Gastrocnemius medialis (tissue), 4 donors: ENCODE measurements at regions not wholly inside any gene's neighbourhood (a gene's known extent, or its start where the extent isn't known, plus 50 kb on each side); places are given as distances from the start of the nearest gene placed in this dataset.

Source experiments
- ATAC-seq, 2 donors: fragments of 150-250 bp; one replicate each; pipeline ENCODE4 v1.9.1; 2016
- DNase-seq, 2 donors: peaks; one replicate each; pipeline ENCODE4 v3.0.0-alpha.2; 2019
- H3K27ac ChIP-seq, 4 donors: fragments of 200-600 bp; sonication (generic); 1 replicate in 1 of 4; 2 replicates in 3 of 4; pipeline ENCODE4 v1.5.1; 2016 to 2018; ENCODE audit warnings: mild to moderate bottlenecking in 2 of 4, moderate library complexity in 1 of 4
- H3K27me3 ChIP-seq, 3 donors: fragments of 200-600 bp; sonication (generic) in 2 of 3; 1 replicate in 1 of 3; 2 replicates in 2 of 3; pipeline versions ENCODE4 v1.5.1 to v1.6.0; 2016 to 2019; ENCODE audit warnings: mild to moderate bottlenecking in 1 of 3, moderate library complexity in 1 of 3
- H3K36me3 ChIP-seq, 2 donors: fragments of 200-600 bp; sonication (generic) in 1 of 2; one replicate each; pipeline ENCODE4 v1.5.1; 2017 to 2018
- H3K4me1 ChIP-seq, 2 donors: fragments of 200-600 bp; sonication (generic) in 1 of 2; one replicate each; pipeline ENCODE4 v1.5.1; 2016 to 2017; ENCODE audit warnings: mild to moderate bottlenecking in 2 of 2
- H3K4me3 ChIP-seq, 4 donors: fragments of 200-600 bp; sonication (generic) in 3 of 4; 1 replicate in 1 of 4; 2 replicates in 3 of 4; pipeline ENCODE4 v1.5.1; 2016 to 2019; ENCODE audit warnings: mild to moderate bottlenecking in 2 of 4
- H3K9me3 ChIP-seq, 3 donors: fragments of 200-600 bp; sonication (generic) in 2 of 3; 1 replicate in 1 of 3; 2 replicates in 2 of 3; pipeline ENCODE4 v1.5.1; 2016 to 2019
- POLR2A ChIP-seq, 2 donors: fragments of 450-650 bp; IDR thresholded peaks; one replicate each; pipeline ENCODE4 v1.6.1; 2017; ENCODE audit warnings: antibody characterized with exemption in 2 of 2, mild to moderate bottlenecking in 2 of 2, moderate library complexity in 2 of 2
- in situ Hi-C, 4 donors: fragments of 200-750 bp; cut with MboI; loops; one replicate each; pipeline versions ENCODE4 v1.15.0 to v1.8.0; 2017; ENCODE audit warnings: low sequenced_read_pairs in 4 of 4
- intact Hi-C: fragments of 100-400 bp; cut with DNase I; formaldehyde crosslinking; loops from one replicate; pipeline ENCODE4 v1.15.1; 2023; ENCODE audit warnings: low total_unique reads
- TF ChIP-seq, protein P1 (sequence below), 5 experiments: fragments of 450-650 bp in 3 of 5; fragments of 200-600 bp in 2 of 5; sonication (generic) in 2 of 5; IDR thresholded peaks in 4 of 5; conservative IDR thresholded peaks in 1 of 5; 1 replicate in 4 of 5; 2 replicates in 1 of 5; pipeline ENCODE4 v1.5.1; 2016 to 2019; ENCODE audit warnings: antibody characterized with exemption in 5 of 5, mild to moderate bottlenecking in 3 of 5, moderate library complexity in 3 of 5

DNA sequence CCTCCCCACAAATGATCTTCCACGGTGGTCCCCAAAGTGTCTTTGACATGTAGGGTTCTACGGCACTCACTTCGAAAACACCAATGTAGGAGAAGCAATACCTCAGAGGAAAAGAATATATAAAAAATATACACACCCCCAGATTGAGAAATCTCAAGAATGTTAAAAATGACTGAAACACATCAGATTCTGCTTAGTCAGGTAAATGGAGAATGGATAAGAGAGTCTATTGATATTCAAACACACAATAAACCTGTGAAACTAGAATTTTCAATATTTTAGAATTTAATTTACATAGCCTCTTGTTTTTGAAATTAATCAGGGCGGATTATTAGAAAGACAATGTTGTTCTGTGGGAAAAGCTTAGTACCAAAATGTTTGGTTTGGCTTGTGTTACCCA lies 712.4 kb downstream of the GATA3 start:
- no peak for ATAC-seq
- Histone ChIP-seq H3K27ac (no peak overlapping the region), H3K9me3 (no peaks in the 10 kb centered on the region), H3K4me1 (no peaks in the 10 kb centered on the region), H3K4me3 (no peak overlapping the region), H3K36me3 (no peaks in the 10 kb centered on the region), H3K27me3 (no peaks in the 10 kb centered on the region)
- intact Hi-C loops (no loop called here), in situ Hi-C loops (no loop called here)
- no peak for DNase-seq
- TF ChIP-seq, protein P1, sequence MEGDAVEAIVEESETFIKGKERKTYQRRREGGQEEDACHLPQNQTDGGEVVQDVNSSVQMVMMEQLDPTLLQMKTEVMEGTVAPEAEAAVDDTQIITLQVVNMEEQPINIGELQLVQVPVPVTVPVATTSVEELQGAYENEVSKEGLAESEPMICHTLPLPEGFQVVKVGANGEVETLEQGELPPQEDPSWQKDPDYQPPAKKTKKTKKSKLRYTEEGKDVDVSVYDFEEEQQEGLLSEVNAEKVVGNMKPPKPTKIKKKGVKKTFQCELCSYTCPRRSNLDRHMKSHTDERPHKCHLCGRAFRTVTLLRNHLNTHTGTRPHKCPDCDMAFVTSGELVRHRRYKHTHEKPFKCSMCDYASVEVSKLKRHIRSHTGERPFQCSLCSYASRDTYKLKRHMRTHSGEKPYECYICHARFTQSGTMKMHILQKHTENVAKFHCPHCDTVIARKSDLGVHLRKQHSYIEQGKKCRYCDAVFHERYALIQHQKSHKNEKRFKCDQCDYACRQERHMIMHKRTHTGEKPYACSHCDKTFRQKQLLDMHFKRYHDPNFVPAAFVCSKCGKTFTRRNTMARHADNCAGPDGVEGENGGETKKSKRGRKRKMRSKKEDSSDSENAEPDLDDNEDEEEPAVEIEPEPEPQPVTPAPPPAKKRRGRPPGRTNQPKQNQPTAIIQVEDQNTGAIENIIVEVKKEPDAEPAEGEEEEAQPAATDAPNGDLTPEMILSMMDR (IDR thresholded peaks at IDR 0.05 in 4 of 5, conservative IDR thresholded peaks at IDR 0.05 in 1 of 5) = no peak
- TF ChIP-seq POLR2A (IDR thresholded peaks at IDR 0.05) = no peak

DNA sequence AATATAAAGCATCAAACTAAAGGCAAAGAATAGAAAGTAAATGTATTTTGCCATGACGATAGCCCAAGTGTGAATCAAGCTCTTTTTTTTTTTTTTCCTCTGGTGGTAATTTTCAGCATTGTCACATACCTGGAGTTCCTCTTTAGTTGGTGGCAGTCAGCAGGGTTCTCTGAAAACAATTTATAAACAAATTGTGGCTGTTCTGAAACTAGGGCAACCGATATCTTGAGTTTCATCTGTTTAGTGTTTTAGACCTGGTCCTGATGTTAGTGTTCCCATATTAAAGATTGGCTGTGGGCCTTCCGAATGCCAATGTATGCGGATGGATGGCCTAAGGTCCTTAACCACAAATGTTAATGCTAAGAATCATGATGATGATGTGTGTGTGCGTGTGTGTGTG lies 713.1 kb downstream of the GATA3 start:
- TF ChIP-seq, protein P1 (IDR thresholded peaks at IDR 0.05 in 4 of 5, conservative IDR thresholded peaks at IDR 0.05 in 1 of 5) = no peak
- TF ChIP-seq POLR2A (IDR thresholded peaks at IDR 0.05) = no peak
- no peak overlapping the region for H3K4me3 ChIP-seq
- H3K9me3 ChIP-seq = no peaks in the 10 kb centered on the region
- no peaks in the 10 kb centered on the region for H3K27me3 ChIP-seq
- in situ Hi-C loops (no loop called here), intact Hi-C loops (no loop called here)
- DNase-seq = no peak
- no peaks in the 10 kb centered on the region for H3K4me1 ChIP-seq
- H3K27ac ChIP-seq = no peak overlapping the region
- no peak for ATAC-seq
- no peaks in the 10 kb centered on the region for H3K36me3 ChIP-seq

DNA sequence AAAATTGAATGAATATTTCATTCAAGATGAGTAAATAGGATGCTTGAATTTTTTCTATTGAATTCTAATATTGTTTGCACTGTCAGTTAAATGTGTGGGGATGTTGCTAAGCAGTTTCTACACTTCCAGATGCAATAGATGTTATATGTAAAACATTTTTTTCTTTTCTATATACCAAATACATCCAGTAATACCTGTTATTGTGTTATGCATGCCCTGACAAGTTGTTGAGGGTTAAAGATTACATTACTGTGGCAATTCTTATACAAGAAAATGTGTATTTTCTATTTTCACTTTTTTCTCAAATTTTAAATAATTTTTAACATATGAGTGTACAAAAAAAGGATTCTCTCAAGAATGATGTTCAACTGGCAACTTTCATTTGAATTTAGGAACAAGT lies 713.9 kb downstream of the GATA3 start:
- no peak for DNase-seq
- in situ Hi-C loops = no loop called here
- H3K4me1 ChIP-seq = no peaks in the 10 kb centered on the region
- H3K36me3 ChIP-seq = no peaks in the 10 kb centered on the region
- no peak overlapping the region for H3K4me3 ChIP-seq
- H3K27me3 ChIP-seq = no peaks in the 10 kb centered on the region
- intact Hi-C loops = no loop called here
- H3K27ac ChIP-seq = no peak overlapping the region
- TF ChIP-seq POLR2A (IDR thresholded peaks at IDR 0.05) = no peak
- TF ChIP-seq, protein P1 (IDR thresholded peaks at IDR 0.05 in 4 of 5, conservative IDR thresholded peaks at IDR 0.05 in 1 of 5) = no peak
- no peak for ATAC-seq
- no peaks in the 10 kb centered on the region for H3K9me3 ChIP-seq

DNA sequence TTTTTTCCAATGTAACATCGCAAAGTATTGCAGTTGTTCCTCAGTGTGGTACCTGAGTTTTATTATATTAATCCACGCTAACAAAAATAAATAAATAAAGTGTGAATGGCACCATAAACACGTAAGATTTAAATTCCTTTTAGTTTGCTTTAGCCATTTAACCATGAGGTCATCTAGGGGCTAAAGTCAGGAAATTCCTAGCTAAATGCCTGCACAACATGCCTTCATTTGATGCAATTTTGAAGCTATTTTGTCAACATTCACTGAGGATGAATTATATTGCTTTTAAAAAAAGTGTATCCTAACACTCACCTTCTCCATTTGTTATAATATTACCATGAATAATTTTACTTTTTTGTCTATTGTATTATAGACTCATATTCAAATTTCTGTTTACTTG lies 714.4 kb downstream of the GATA3 start:
- TF ChIP-seq POLR2A (IDR thresholded peaks at IDR 0.05) = no peak
- TF ChIP-seq, protein P1 (IDR thresholded peaks at IDR 0.05 in 4 of 5, conservative IDR thresholded peaks at IDR 0.05 in 1 of 5) = no peak
- Histone ChIP-seq H3K36me3 (no peaks in the 10 kb centered on the region), H3K9me3 (no peaks in the 10 kb centered on the region), H3K27me3 (no peaks in the 10 kb centered on the region), H3K4me3 (no peak overlapping the region), H3K27ac (no peak overlapping the region), H3K4me1 (no peaks in the 10 kb centered on the region)
- no peak for DNase-seq
- no peak for ATAC-seq
- intact Hi-C loops (no loop called here), in situ Hi-C loops (no loop called here)

DNA sequence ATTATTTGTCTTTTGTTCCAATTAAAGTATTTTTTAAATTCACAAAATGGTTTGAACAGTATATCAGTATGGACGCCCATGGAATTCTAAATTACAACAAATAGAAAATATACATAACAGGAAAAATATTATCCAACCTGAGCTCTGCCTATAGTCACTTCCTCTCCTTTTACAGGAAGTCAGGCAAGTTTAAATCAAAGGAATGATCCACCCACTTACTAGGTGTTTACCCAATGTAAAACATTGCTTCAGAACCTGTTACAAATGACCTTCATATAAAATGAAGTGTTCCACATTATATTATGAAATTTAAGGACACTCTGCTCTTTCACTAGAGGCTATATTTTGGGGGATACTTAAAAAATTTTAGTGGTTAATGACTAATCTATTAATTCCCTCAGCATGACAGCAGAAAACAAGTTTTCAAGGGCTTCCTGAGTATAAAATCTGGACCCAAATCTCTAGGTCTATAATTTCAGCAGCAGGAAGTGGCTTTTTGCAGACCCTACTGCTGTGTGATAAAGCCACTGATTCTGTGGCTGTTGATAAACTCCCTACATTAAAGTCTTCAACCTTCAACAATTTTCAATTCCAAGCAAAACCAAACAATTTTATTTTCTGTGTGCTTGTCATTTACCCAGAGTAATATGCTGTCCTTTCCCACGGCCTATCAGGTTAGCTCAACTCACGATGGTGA lies 722.6 kb downstream of the GATA3 start:
- ATAC-seq (no peak), DNase-seq (no peak)
- H3K36me3 ChIP-seq = no peaks in the 10 kb centered on the region
- no peaks in the 10 kb centered on the region for H3K27me3 ChIP-seq
- H3K9me3 ChIP-seq = no peaks in the 10 kb centered on the region
- intact Hi-C loops = no loop called here
- TF ChIP-seq, protein P1 (IDR thresholded peaks at IDR 0.05 in 4 of 5, conservative IDR thresholded peaks at IDR 0.05 in 1 of 5) = no peak
- no peak for TF ChIP-seq POLR2A (IDR thresholded peaks at IDR 0.05)
- in situ Hi-C loops = no loop called here
- no peak overlapping the region for H3K27ac ChIP-seq
- no peak overlapping the region for H3K4me3 ChIP-seq
- no peaks in the 10 kb centered on the region for H3K4me1 ChIP-seq
